ENCODE measurements at regions not wholly inside any gene's neighbourhood (a gene's known extent, or its start where the extent isn't known, plus 50 kb on each side); places are given as distances from the start of the nearest gene placed in this dataset.

DNA sequence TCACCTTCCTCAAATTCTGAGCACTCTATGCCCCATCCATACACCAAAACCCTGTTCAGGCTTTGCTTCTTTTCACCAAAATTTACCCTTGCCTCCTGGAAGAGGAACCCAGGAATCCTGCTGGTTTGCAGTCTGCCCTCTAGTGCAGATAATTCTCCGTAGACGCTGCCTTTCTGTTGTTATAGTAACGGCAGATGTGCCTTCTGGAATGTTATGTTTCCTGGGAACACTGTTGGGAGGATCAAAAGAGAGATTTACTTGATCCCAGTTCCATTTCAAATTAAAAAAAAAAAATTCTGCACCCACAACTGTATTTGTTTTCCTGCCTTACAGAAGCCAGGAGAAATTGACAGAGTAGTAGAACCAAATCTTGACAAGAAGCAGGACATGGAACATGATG, 104.2 kb upstream of the RMST start:
- DNase-seq, result no peak
- TF ChIP-seq, protein P1, sequence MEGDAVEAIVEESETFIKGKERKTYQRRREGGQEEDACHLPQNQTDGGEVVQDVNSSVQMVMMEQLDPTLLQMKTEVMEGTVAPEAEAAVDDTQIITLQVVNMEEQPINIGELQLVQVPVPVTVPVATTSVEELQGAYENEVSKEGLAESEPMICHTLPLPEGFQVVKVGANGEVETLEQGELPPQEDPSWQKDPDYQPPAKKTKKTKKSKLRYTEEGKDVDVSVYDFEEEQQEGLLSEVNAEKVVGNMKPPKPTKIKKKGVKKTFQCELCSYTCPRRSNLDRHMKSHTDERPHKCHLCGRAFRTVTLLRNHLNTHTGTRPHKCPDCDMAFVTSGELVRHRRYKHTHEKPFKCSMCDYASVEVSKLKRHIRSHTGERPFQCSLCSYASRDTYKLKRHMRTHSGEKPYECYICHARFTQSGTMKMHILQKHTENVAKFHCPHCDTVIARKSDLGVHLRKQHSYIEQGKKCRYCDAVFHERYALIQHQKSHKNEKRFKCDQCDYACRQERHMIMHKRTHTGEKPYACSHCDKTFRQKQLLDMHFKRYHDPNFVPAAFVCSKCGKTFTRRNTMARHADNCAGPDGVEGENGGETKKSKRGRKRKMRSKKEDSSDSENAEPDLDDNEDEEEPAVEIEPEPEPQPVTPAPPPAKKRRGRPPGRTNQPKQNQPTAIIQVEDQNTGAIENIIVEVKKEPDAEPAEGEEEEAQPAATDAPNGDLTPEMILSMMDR (IDR thresholded peaks at IDR 0.05; ENCODE audit: borderline replicate concordance), result no peak

DNA sequence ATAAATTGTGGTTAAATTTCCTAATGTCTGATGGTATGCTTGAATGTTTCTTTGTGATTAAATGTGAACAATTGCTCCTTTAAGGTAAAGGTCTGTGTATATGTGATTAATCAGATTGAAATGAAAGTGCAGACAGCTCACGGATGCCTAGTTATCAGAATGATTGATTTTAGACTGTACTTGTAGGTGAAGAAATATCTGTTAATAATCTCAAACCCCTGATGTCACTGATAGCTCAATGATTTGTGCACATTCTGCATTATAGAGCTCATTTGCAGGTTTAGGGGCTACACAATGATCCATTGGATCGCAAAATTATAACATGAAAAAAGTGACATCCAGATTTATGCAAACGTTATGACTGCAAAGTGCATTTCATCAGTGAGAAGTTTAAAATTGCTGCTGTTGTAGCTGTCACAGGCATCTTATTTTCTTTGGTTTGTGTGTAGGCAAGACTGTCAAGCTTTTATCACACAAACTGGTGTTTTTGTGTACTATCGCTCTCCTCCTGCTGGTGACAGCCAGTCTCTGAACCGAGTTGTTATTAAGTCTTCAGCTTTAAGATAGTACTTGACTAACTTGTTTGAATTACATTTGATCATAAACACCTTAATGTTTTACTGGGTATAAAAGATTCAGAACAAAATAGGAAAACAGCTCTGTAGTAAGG, 103.4 kb upstream of the RMST start:
- no peaks in the 10 kb centered on the region for H3K4me1 ChIP-seq
- H3K27ac ChIP-seq (replicated peaks), result no peak overlapping the region
- intact Hi-C loops (cut with micrococcal nuclease), result no loop called here
- peaks cover 5% of the 10 kb centered on the region for H3K27me3 ChIP-seq (ENCODE audit: low read depth)
- H3K36me3 ChIP-seq, result no peaks in the 10 kb centered on the region
- TF ChIP-seq, protein P1 (IDR thresholded peaks at IDR 0.05; ENCODE audit: borderline replicate concordance), result no peak
- H3K9me3 ChIP-seq (replicated peaks), result no peaks in the 10 kb centered on the region
- no peak overlapping the region for H3K4me3 ChIP-seq
- DNase-seq, result no peak

More for the DNA sequence above, 104.2 kb upstream of the RMST start:
- Histone ChIP-seq H3K36me3 (no peaks in the 10 kb centered on the region), H3K27me3 (ENCODE audit: low read depth) (peaks cover 5% of the 10 kb centered on the region), H3K27ac (replicated peaks) (no peak overlapping the region), H3K9me3 (replicated peaks) (no peaks in the 10 kb centered on the region), H3K4me3 (no peak overlapping the region), H3K4me1 (no peaks in the 10 kb centered on the region)
- intact Hi-C loops (cut with micrococcal nuclease), result no loop called here

DNA sequence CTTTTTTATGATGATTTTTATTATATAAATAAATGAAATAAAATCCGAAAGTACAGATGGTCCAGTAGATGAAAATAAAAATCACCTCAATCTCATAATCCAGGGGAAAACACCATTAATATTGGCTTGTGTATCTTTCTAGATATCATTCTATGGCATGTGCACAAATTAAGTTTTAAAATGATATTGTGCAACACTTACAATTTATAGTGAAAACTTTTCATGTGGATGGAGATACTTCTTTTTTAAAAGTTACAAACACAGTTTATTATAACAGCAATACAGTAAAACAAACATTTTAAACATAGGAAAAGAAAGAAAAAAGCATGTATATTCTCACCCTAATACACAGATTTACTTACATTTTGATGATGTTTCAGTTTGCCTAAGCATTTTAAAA, 98.9 kb upstream of the RMST start:
- TF ChIP-seq, protein P1 (IDR thresholded peaks at IDR 0.05; ENCODE audit: borderline replicate concordance), result no peak
- peaks cover 5% of the 10 kb centered on the region for H3K27me3 ChIP-seq (ENCODE audit: low read depth)
- H3K36me3 ChIP-seq, result no peaks in the 10 kb centered on the region
- intact Hi-C loops (cut with micrococcal nuclease), result no loop called here
- no peak overlapping the region for H3K27ac ChIP-seq (replicated peaks)
- no peak for DNase-seq
- no peak overlapping the region for H3K4me3 ChIP-seq
- H3K9me3 ChIP-seq (replicated peaks), result no peaks in the 10 kb centered on the region
- H3K4me1 ChIP-seq, result no peaks in the 10 kb centered on the region

GRCh38 chr12:97368462-97369163, 94.0 kb upstream of the RMST start:
- no peak overlapping the region for H3K4me3 ChIP-seq
- DNase-seq, result no peak
- TF ChIP-seq, protein P1 (IDR thresholded peaks at IDR 0.05; ENCODE audit: borderline replicate concordance), result no peak
- no peaks in the 10 kb centered on the region for H3K4me1 ChIP-seq
- no peak overlapping the region for H3K27ac ChIP-seq (replicated peaks)
- H3K36me3 ChIP-seq, result no peaks in the 10 kb centered on the region
- intact Hi-C loops (cut with micrococcal nuclease), result no loop called here
- no peaks in the 10 kb centered on the region for H3K27me3 ChIP-seq (ENCODE audit: low read depth)
- no peaks in the 10 kb centered on the region for H3K9me3 ChIP-seq (replicated peaks)

GRCh38 chr12:97375310-97375709, 87.3 kb upstream of the RMST start:
- no peak overlapping the region for H3K4me3 ChIP-seq
- no peak for DNase-seq
- no peak overlapping the region for H3K27ac ChIP-seq (replicated peaks)
- intact Hi-C loops (cut with micrococcal nuclease), result no loop called here
- H3K9me3 ChIP-seq (replicated peaks), result no peaks in the 10 kb centered on the region
- no peaks in the 10 kb centered on the region for H3K36me3 ChIP-seq
- no peaks in the 10 kb centered on the region for H3K27me3 ChIP-seq (ENCODE audit: low read depth)
- no peaks in the 10 kb centered on the region for H3K4me1 ChIP-seq
- TF ChIP-seq, protein P1 (IDR thresholded peaks at IDR 0.05; ENCODE audit: borderline replicate concordance), result no peak
